Liver (tissue), 8 donors: ENCODE measurements at regions not wholly inside any gene's neighbourhood (a gene's known extent, or its start where the extent isn't known, plus 50 kb on each side); places are given as distances from the start of the nearest gene placed in this dataset.

ENCODE experiments used
- DNase-seq: peaks from one replicate; pipeline ENCODE4 v3.0.0-alpha.2; 2017; ENCODE audit warnings: low spot score
- H3K27ac ChIP-seq, 2 donors: one replicate each; pipeline ENCODE4 v1.7.0; 2013; ENCODE audit warnings: inconsistent platforms in 2 of 2, low read length in 2 of 2, control low read depth in 1 of 2, low read depth in 1 of 2, mild to moderate bottlenecking in 1 of 2
- H3K27me3 ChIP-seq, 4 donors: one replicate each; pipeline versions ENCODE4 v1.6.1 to v1.7.0; 2013; ENCODE audit warnings: low read length in 3 of 4, inconsistent platforms in 1 of 4, mild to moderate bottlenecking in 1 of 4, moderate library complexity in 1 of 4; ENCODE audit not compliant: control insufficient read depth in 4 of 4, insufficient read depth in 4 of 4
- H3K36me3 ChIP-seq, 4 donors: one replicate each; pipeline versions ENCODE4 v1.6.1 to v1.7.0; 2013; ENCODE audit warnings: low read length in 3 of 4, mild to moderate bottlenecking in 3 of 4, low read depth in 1 of 4, moderate library complexity in 1 of 4; ENCODE audit not compliant: control insufficient read depth in 4 of 4, insufficient read depth in 3 of 4
- H3K4me1 ChIP-seq, 4 donors: one replicate each; pipeline versions ENCODE4 v1.6.1 to v1.7.0; 2013; ENCODE audit warnings: low read length in 3 of 4, mild to moderate bottlenecking in 3 of 4, moderate library complexity in 1 of 4; ENCODE audit not compliant: control insufficient read depth in 4 of 4, insufficient read depth in 4 of 4
- H3K4me3 ChIP-seq, 3 donors: one replicate each; pipeline versions ENCODE4 v1.6.1 to v1.7.0; 2013; ENCODE audit warnings: low read length in 3 of 3, control low read depth in 1 of 3, low read depth in 1 of 3, mild to moderate bottlenecking in 1 of 3
- H3K9ac ChIP-seq, 2 donors: one replicate each; pipeline ENCODE4 v1.7.0; 2013; ENCODE audit warnings: low read length in 2 of 2, mild to moderate bottlenecking in 2 of 2, moderate library complexity in 2 of 2, control low read depth in 1 of 2, low read depth in 1 of 2
- H3K9me3 ChIP-seq, 4 donors: one replicate each; pipeline versions ENCODE4 v1.6.1 to v1.7.0; 2013; ENCODE audit warnings: low read length in 3 of 4; ENCODE audit not compliant: control insufficient read depth in 4 of 4
- EGR1 ChIP-seq, 2 donors: IDR thresholded peaks; 2 replicates each; pipeline ENCODE4 v1.6.1; 2016 to 2018; ENCODE audit warnings: antibody characterized with exemption in 2 of 2, low read depth in 2 of 2
- FOXA1 ChIP-seq: IDR thresholded peaks from 2 replicates; pipeline ENCODE4 v1.6.1; 2016; ENCODE audit warnings: antibody characterized with exemption
- FOXA2 ChIP-seq: IDR thresholded peaks from 2 replicates; pipeline ENCODE4 v1.6.1; 2016; ENCODE audit warnings: antibody characterized with exemption
- GABPA ChIP-seq, 2 donors: IDR thresholded peaks in 1 of 2; conservative IDR thresholded peaks in 1 of 2; 2 replicates each; pipeline ENCODE4 v1.6.1; 2016; ENCODE audit warnings: antibody characterized with exemption in 2 of 2, mild to moderate bottlenecking in 1 of 2, moderate library complexity in 1 of 2
- HNF4G ChIP-seq: IDR thresholded peaks from 2 replicates; pipeline ENCODE4 v1.6.1; 2016; ENCODE audit warnings: antibody characterized with exemption
- MAX ChIP-seq: IDR thresholded peaks from 2 replicates; pipeline ENCODE4 v1.6.1; 2016; ENCODE audit warnings: antibody characterized with exemption
- RAD21 ChIP-seq, 2 donors: IDR thresholded peaks; 2 replicates each; pipeline ENCODE4 v1.6.1; 2016; ENCODE audit warnings: antibody characterized with exemption in 2 of 2, mild to moderate bottlenecking in 2 of 2
- SP1 ChIP-seq: IDR thresholded peaks from 2 replicates; pipeline ENCODE4 v1.6.1; 2018; ENCODE audit warnings: antibody characterized with exemption, mild to moderate bottlenecking
- TAF1 ChIP-seq: conservative IDR thresholded peaks from 2 replicates; pipeline ENCODE4 v1.6.1; 2016; ENCODE audit warnings: antibody characterized with exemption, mild to moderate bottlenecking
- YY1 ChIP-seq: IDR thresholded peaks from 2 replicates; pipeline ENCODE4 v1.6.1; 2016; ENCODE audit warnings: antibody characterized with exemption, mild to moderate bottlenecking
- ZBTB33 ChIP-seq: IDR thresholded peaks from 2 replicates; pipeline ENCODE4 v1.6.1; 2016; ENCODE audit warnings: antibody characterized with exemption
- WGBS: extraction: QIAGEN DNeasy Blood & Tissue Kit; methylation state at CpG from one replicate; pipeline ENCODE4 v1.1.7; 2013; 5-methylcytosine and 5-hydroxymethylcytosine counted together
- TF ChIP-seq, protein P1 (sequence below): IDR thresholded peaks from 2 replicates; pipeline ENCODE4 v1.6.1; 2016; ENCODE audit warnings: antibody characterized with exemption, mild to moderate bottlenecking
- TF ChIP-seq, protein P2 (sequence below): IDR thresholded peaks from 2 replicates; pipeline ENCODE4 v1.6.1; 2016; ENCODE audit warnings: antibody characterized with exemption
- TF ChIP-seq, protein P3 (sequence below): fragments of 150-350 bp; IDR thresholded peaks from 2 replicates; pipeline ENCODE4 v1.5.1; 2017; ENCODE audit warnings: improper control_type of control experiment, low read depth, low read length; ENCODE audit not compliant: missing input control
- donor health status: healthy.
- donor health status: healthy.
- donor health status: healthy.
- donor health status: healthy.
- donor health status: healthy.

DNA sequence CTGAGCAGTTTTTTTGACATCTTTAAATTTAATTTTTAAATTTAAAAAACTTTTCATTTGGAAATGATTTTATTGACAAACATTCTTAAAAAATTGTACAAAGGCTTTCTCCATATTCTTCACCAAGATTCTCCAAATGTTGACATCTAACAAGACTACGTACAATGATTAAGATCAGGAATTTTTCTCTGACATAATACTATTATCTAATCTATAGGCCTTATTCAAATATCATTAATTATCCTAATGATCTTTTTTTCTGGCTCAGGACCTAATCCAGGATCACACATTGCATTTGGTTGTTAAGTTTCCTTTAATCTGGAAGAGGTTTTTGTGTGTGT is 106.1 kb upstream of the OSMR start:
- Histone ChIP-seq H3K9me3 (peaks cover 0 to 17% (median 3%) of the 10 kb centered on the region in 4 donors), H3K36me3 (no peaks in the 10 kb centered on the region), H3K27me3 (no peaks in the 10 kb centered on the region), H3K4me1 (no peaks in the 10 kb centered on the region), H3K9ac (no peak overlapping the region), H3K4me3 (no peak overlapping the region), H3K27ac (no peak overlapping the region)
- no peak for TF ChIP-seq ZBTB33
- WGBS, result 94% methylated on average over 1 of the region's 1 CpG
- no peak for DNase-seq

GRCh38 chr5:38742821-38743220 is 103.0 kb upstream of the OSMR start:
- Histone ChIP-seq H3K36me3 (no peaks in the 10 kb centered on the region), H3K4me3 (no peak overlapping the region), H3K27ac (no peak overlapping the region), H3K9ac (no peak overlapping the region), H3K4me1 (no peaks in the 10 kb centered on the region), H3K27me3 (peaks cover 0 to 4% (median 0%) of the 10 kb centered on the region in 4 donors), H3K9me3 (peaks cover 0 to 17% (median 3%) of the 10 kb centered on the region in 4 donors)
- 61% methylated on average over 3 of the region's 3 CpGs for WGBS
- no peak for DNase-seq
- TF ChIP-seq RAD21 (IDR thresholded peaks at IDR 0.05) (no peak), TAF1 (no peak), ZBTB33 (no peak), HNF4G (no peak), GABPA (IDR thresholded peaks at IDR 0.05 in 1 of 2, conservative IDR thresholded peaks at IDR 0.05 in 1 of 2) (no peak), FOXA2 (no peak), FOXA1 (no peak), EGR1 (IDR thresholded peaks at IDR 0.05; ENCODE audit: low read depth in 2 of 2) (no peak), SP1 (no peak), MAX (no peak), YY1 (no peak)
- TF ChIP-seq, protein P1, sequence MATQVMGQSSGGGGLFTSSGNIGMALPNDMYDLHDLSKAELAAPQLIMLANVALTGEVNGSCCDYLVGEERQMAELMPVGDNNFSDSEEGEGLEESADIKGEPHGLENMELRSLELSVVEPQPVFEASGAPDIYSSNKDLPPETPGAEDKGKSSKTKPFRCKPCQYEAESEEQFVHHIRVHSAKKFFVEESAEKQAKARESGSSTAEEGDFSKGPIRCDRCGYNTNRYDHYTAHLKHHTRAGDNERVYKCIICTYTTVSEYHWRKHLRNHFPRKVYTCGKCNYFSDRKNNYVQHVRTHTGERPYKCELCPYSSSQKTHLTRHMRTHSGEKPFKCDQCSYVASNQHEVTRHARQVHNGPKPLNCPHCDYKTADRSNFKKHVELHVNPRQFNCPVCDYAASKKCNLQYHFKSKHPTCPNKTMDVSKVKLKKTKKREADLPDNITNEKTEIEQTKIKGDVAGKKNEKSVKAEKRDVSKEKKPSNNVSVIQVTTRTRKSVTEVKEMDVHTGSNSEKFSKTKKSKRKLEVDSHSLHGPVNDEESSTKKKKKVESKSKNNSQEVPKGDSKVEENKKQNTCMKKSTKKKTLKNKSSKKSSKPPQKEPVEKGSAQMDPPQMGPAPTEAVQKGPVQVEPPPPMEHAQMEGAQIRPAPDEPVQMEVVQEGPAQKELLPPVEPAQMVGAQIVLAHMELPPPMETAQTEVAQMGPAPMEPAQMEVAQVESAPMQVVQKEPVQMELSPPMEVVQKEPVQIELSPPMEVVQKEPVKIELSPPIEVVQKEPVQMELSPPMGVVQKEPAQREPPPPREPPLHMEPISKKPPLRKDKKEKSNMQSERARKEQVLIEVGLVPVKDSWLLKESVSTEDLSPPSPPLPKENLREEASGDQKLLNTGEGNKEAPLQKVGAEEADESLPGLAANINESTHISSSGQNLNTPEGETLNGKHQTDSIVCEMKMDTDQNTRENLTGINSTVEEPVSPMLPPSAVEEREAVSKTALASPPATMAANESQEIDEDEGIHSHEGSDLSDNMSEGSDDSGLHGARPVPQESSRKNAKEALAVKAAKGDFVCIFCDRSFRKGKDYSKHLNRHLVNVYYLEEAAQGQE, result no peak
- TF ChIP-seq, protein P2, sequence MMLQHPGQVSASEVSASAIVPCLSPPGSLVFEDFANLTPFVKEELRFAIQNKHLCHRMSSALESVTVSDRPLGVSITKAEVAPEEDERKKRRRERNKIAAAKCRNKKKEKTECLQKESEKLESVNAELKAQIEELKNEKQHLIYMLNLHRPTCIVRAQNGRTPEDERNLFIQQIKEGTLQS, result no peak
- TF ChIP-seq, protein P3, sequence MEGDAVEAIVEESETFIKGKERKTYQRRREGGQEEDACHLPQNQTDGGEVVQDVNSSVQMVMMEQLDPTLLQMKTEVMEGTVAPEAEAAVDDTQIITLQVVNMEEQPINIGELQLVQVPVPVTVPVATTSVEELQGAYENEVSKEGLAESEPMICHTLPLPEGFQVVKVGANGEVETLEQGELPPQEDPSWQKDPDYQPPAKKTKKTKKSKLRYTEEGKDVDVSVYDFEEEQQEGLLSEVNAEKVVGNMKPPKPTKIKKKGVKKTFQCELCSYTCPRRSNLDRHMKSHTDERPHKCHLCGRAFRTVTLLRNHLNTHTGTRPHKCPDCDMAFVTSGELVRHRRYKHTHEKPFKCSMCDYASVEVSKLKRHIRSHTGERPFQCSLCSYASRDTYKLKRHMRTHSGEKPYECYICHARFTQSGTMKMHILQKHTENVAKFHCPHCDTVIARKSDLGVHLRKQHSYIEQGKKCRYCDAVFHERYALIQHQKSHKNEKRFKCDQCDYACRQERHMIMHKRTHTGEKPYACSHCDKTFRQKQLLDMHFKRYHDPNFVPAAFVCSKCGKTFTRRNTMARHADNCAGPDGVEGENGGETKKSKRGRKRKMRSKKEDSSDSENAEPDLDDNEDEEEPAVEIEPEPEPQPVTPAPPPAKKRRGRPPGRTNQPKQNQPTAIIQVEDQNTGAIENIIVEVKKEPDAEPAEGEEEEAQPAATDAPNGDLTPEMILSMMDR, result no peak
